ENCODE measurements at regions not wholly inside any gene's neighbourhood (a gene's known extent, or its start where the extent isn't known, plus 50 kb on each side); places are given as distances from the start of the nearest gene placed in this dataset.

DNA sequence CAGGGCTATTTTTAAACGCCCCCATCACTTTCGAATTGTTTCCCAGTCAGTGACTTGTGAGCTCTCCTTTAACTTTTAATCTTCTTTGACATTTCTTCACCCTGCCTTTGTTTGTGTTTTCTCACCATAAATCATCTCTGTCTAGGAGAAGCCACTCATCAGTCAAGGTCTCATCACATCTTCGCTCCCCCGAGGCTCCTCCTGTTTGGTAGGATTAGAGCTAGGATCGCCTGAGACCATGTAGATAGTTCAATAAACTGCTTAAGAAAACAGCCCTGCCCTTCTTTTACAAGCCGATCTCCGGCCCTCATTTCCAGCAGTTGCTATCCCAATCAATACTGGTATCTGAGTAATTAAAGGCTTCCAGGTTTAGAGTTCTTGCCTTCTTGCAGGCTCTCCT lies 472.8 kb upstream of the ADARB2 start:
- H3K27me3 ChIP-seq (ENCODE audit: insufficient read depth, low read length), result no peaks in the 10 kb centered on the region
- H4K5ac ChIP-seq (ENCODE audit: insufficient read length, low read depth, low read length), result no peak overlapping the region

More for the DNA sequence above, 472.8 kb upstream of the ADARB2 start:
- Histone ChIP-seq H3K23me2 (ENCODE audit: insufficient read length, low read depth, low read length, poor library complexity, severe bottlenecking) (no peaks in the 10 kb centered on the region), H3K79me2 (ENCODE audit: insufficient read depth, low read length) (no peaks in the 10 kb centered on the region), H4K20me1 (ENCODE audit: control insufficient read depth, insufficient read depth, insufficient read length) (no peaks in the 10 kb centered on the region), H2AFZ (ENCODE audit: low read length) (no peak overlapping the region), H3K4me2 (ENCODE audit: insufficient read depth, insufficient read length, low read length) (no peak overlapping the region), H2BK12ac (ENCODE audit: insufficient read length, low read depth, low read length) (no peak overlapping the region), H3K56ac (ENCODE audit: insufficient read length, low read depth, low read length) (no peak overlapping the region), H4K91ac (ENCODE audit: insufficient read length, low read depth, low read length) (no peak overlapping the region), H3K79me1 (ENCODE audit: insufficient read depth, low read depth, low read length, poor library complexity, severe bottlenecking) (no peaks in the 10 kb centered on the region), H3K4me1 (ENCODE audit: insufficient read depth, low read length) (no peaks in the 10 kb centered on the region), H3K9ac (ENCODE audit: extremely low read depth, insufficient read length, low read length) (no peak overlapping the region), H3K23ac (ENCODE audit: insufficient read length, low read depth, low read length) (no peak overlapping the region), H3K14ac (ENCODE audit: insufficient read depth, low read length) (no peak overlapping the region), H3K4ac (ENCODE audit: low read depth, low read length) (no peak overlapping the region), H3K18ac (ENCODE audit: insufficient read length, low read depth, low read length) (no peak overlapping the region), H2AK5ac (ENCODE audit: insufficient read length, low read length) (no peak overlapping the region), H3K9me3 (ENCODE audit: control insufficient read depth, low read depth, low read length) (no peaks in the 10 kb centered on the region), H2BK15ac (ENCODE audit: low read depth, low read length) (no peak overlapping the region), H2BK5ac (ENCODE audit: insufficient read length, low read length) (no peak overlapping the region), H2BK20ac (ENCODE audit: low read depth, low read length, poor library complexity, severe bottlenecking) (no peak overlapping the region), H4K8ac (replicated peaks; ENCODE audit: insufficient read length, low read depth, low read length) (no peak overlapping the region), H3K27ac (ENCODE audit: insufficient read length, low read depth, low read length) (no peak overlapping the region), H2BK120ac (ENCODE audit: low read depth, low read length, poor library complexity, severe bottlenecking) (no peak overlapping the region), H3T11ph (ENCODE audit: low read length) (no peak overlapping the region)
- no peak overlapping the region for H3K4me3 Mint-ChIP-seq
- no peak overlapping the region for H3K27ac Mint-ChIP-seq
- no CpG with 5 or more reads among the region's 7 CpGs for WGBS (ENCODE audit: extremely low coverage, insufficient read length, low lambda C conversion rate)
- no peak for DNase-seq
- H3K27me3 Mint-ChIP-seq (ENCODE audit: low read depth), result no peaks in the 10 kb centered on the region
- TF ChIP-seq CTCF (conservative IDR thresholded peaks at IDR 0.05), result no peak
- H3K4me1 Mint-ChIP-seq, result peaks cover 6 to 12% of the 10 kb centered on the region in 2 experiments
- peaks cover 0 to 2% of the 10 kb centered on the region in 2 experiments; a peak in 1 of 5 replicates for H3K9me3 Mint-ChIP-seq
- H3K36me3 Mint-ChIP-seq (ENCODE audit: insufficient read depth in 1 of 3, low read depth in 3 of 3), result peaks cover 0 to 5% (median 0%) of the 10 kb centered on the region in 3 experiments; a peak in 1 of 7 replicates
